Uterus (tissue), 2 donors: ENCODE measurements at regions not wholly inside any gene's neighbourhood (a gene's known extent, or its start where the extent isn't known, plus 50 kb on each side); places are given as distances from the start of the nearest gene placed in this dataset.

Experiments used
- POLR2A ChIP-seq, 2 donors: fragments of 450-650 bp; IDR thresholded peaks; one replicate each; pipeline ENCODE4 v1.6.1; 2016; ENCODE audit warnings: antibody characterized with exemption in 2 of 2, mild to moderate bottlenecking in 1 of 2, moderate library complexity in 1 of 2
- TF ChIP-seq, protein P1 (sequence below), 4 experiments: fragments of 200-600 bp in 2 of 4; fragments of 450-650 bp in 2 of 4; sonication (generic) in 2 of 4; IDR thresholded peaks; one replicate each; pipeline ENCODE4 v1.5.1; 2016 to 2019; ENCODE audit warnings: antibody characterized with exemption in 4 of 4, mild to moderate bottlenecking in 2 of 4, moderate library complexity in 1 of 4

DNA sequence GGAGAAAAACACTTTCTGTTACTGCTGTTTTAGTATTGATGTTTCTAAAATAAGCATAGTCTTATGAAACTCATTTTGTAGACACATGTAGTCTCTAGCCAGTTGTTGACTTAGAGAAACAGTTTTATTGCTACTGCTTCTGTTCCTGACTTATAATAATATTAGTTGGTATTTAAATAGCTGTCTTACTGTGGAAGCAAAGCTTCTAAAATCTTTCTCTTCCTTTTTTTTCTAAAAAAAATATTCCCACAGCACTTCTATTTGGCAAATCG is 121.8 kb downstream of the MTX2 start:
- TF ChIP-seq, protein P1, sequence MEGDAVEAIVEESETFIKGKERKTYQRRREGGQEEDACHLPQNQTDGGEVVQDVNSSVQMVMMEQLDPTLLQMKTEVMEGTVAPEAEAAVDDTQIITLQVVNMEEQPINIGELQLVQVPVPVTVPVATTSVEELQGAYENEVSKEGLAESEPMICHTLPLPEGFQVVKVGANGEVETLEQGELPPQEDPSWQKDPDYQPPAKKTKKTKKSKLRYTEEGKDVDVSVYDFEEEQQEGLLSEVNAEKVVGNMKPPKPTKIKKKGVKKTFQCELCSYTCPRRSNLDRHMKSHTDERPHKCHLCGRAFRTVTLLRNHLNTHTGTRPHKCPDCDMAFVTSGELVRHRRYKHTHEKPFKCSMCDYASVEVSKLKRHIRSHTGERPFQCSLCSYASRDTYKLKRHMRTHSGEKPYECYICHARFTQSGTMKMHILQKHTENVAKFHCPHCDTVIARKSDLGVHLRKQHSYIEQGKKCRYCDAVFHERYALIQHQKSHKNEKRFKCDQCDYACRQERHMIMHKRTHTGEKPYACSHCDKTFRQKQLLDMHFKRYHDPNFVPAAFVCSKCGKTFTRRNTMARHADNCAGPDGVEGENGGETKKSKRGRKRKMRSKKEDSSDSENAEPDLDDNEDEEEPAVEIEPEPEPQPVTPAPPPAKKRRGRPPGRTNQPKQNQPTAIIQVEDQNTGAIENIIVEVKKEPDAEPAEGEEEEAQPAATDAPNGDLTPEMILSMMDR (IDR thresholded peaks at IDR 0.05), result no peak
- no peak for TF ChIP-seq POLR2A (IDR thresholded peaks at IDR 0.05)
